ENCODE measurements at regions not wholly inside any gene's neighbourhood (a gene's known extent, or its start where the extent isn't known, plus 50 kb on each side); places are given as distances from the start of the nearest gene placed in this dataset.

DNA sequence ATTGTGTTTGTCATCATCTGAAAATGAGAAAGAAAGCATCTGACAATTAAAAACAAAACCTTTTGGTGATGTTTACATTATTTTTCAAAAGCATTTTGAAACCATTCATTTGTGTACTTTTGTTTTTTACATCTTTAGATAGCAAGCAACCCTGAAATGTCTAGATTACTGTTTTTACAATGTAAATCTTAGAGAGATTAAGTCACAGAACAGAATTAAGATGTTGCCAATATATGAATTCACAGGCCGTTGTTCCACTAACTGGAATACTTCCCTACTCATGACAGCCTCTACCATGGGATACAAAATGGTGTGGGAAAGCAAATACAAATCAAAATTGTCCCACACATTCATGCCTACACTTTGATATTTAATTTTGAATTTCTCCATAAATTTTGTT, 480.0 kb upstream of the ZEB2 start (continued):
- TF ChIP-seq, protein P1, sequence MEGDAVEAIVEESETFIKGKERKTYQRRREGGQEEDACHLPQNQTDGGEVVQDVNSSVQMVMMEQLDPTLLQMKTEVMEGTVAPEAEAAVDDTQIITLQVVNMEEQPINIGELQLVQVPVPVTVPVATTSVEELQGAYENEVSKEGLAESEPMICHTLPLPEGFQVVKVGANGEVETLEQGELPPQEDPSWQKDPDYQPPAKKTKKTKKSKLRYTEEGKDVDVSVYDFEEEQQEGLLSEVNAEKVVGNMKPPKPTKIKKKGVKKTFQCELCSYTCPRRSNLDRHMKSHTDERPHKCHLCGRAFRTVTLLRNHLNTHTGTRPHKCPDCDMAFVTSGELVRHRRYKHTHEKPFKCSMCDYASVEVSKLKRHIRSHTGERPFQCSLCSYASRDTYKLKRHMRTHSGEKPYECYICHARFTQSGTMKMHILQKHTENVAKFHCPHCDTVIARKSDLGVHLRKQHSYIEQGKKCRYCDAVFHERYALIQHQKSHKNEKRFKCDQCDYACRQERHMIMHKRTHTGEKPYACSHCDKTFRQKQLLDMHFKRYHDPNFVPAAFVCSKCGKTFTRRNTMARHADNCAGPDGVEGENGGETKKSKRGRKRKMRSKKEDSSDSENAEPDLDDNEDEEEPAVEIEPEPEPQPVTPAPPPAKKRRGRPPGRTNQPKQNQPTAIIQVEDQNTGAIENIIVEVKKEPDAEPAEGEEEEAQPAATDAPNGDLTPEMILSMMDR (conservative IDR thresholded peaks at IDR 0.05; ENCODE audit: low read depth in 2 of 2): no peak
- TF ChIP-seq STAT1 (IDR thresholded peaks at IDR 0.05; ENCODE audit: unreplicated experiment) (no peak), ZNF114 (CRISPR knock-in tag; IDR thresholded peaks at IDR 0.05) (no peak), EZH2 (IDR thresholded peaks at IDR 0.05; ENCODE audit: low read depth, unreplicated experiment) (no peak), REST (IDR thresholded peaks at IDR 0.05; ENCODE audit: unreplicated experiment) (no peak), CREB1 (CRISPR knock-in tag; IDR thresholded peaks at IDR 0.05; ENCODE audit: low read depth) (no peak), ETS1 (IDR thresholded peaks at IDR 0.05) (no peak), ZNF331 (CRISPR knock-in tag; IDR thresholded peaks at IDR 0.05; ENCODE audit: low read depth) (no peak)

DNA sequence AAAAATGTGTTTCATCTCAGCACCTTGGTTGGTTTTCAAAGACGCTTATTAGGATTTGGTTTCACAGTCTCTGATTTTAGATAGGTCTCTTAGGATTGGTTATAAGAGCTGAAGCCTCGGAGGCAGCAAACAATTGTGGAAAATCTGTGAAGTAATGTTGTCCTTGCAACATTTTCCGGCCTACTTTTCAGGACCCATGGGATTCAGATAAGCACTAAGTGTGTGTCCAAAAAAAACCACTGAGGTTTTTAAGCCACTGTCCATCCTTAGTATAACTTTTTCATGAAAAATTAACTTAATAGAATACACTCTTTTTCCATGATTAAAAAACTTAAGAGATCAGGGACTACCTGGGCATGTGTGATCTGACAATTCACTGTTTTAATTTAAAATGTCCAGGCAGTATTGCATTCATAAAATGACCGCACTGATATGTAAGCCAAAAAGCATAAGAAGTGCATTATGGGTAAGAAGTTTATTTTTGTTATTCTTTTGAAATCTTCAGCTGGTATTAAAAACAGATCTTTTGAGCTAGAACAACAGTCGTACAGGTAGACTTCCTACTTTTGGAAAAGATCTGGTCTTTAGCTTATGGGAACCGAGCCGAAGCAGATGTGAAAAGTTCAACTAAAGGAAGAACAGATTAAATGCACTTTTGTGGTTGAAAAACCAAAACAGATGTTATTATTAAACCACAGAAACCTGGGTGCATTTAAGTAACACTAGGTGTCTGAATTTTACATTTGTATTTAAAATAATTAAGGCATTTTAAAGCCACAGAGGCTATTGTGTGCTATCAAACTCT, 479.4 kb upstream of the ZEB2 start:
- no peak overlapping the region for H3K4me3 Mint-ChIP-seq
- no peaks in the 10 kb centered on the region for H4K20me1 ChIP-seq (replicated peaks; ENCODE audit: insufficient read depth)
- H3K4me3 ChIP-seq: no peak overlapping the region
- H3K27me3 Mint-ChIP-seq (ENCODE audit: insufficient read depth, low read depth, poor library complexity): peaks cover 2% of the 10 kb centered on the region
- H3K27me3 ChIP-seq (ENCODE audit: insufficient read depth): no peaks in the 10 kb centered on the region
- no peak overlapping the region for H3K4me2 ChIP-seq
- no peaks in the 10 kb centered on the region for H3K4me1 ChIP-seq (ENCODE audit: insufficient read depth)
- no peaks in the 10 kb centered on the region for H3K36me3 Mint-ChIP-seq (ENCODE audit: low read depth)
- no peak for DNase-seq (ENCODE audit: low spot score)
- H3K9me2 ChIP-seq (ENCODE audit: insufficient read depth): no peaks in the 10 kb centered on the region
- H3F3A ChIP-seq (replicated peaks; ENCODE audit: low read depth): no peaks in the 10 kb centered on the region
- H3K36me3 ChIP-seq (ENCODE audit: insufficient read depth): no peaks in the 10 kb centered on the region
- H3K79me2 ChIP-seq (replicated peaks; ENCODE audit: insufficient read depth): no peaks in the 10 kb centered on the region
- no peak for ATAC-seq
- H2AFZ ChIP-seq: no peak overlapping the region
- no peak overlapping the region for H3K27ac Mint-ChIP-seq
- no peaks in the 10 kb centered on the region for H3K4me1 Mint-ChIP-seq
- H3K9me3 Mint-ChIP-seq: no peaks in the 10 kb centered on the region
- no peak overlapping the region for H3K27ac ChIP-seq (ENCODE audit: low read depth)
- TF ChIP-seq POLR2AphosphoS5 (IDR thresholded peaks at IDR 0.05; ENCODE audit: low read depth): no peak
- no peak for TF ChIP-seq CREB1 (CRISPR knock-in tag; IDR thresholded peaks at IDR 0.05; ENCODE audit: low read depth)
- no peak for TF ChIP-seq REST (IDR thresholded peaks at IDR 0.05; ENCODE audit: unreplicated experiment)
- no peak for TF ChIP-seq ZNF114 (CRISPR knock-in tag; IDR thresholded peaks at IDR 0.05)
- TF ChIP-seq JUNB (IDR thresholded peaks at IDR 0.05; ENCODE audit: unreplicated experiment): no peak
- TF ChIP-seq ZNF331 (CRISPR knock-in tag; IDR thresholded peaks at IDR 0.05; ENCODE audit: low read depth): no peak
- TF ChIP-seq EZH2 (IDR thresholded peaks at IDR 0.05; ENCODE audit: low read depth, unreplicated experiment): no peak
- TF ChIP-seq STAT1 (IDR thresholded peaks at IDR 0.05; ENCODE audit: unreplicated experiment): no peak
- TF ChIP-seq EZH2phosphoT487 (IDR thresholded peaks at IDR 0.05; ENCODE audit: unreplicated experiment): no peak

Measured in GM23338 (cell line).